ENCODE measurements at regions not wholly inside any gene's neighbourhood (a gene's known extent, or its start where the extent isn't known, plus 50 kb on each side); places are given as distances from the start of the nearest gene placed in this dataset.

DNA sequence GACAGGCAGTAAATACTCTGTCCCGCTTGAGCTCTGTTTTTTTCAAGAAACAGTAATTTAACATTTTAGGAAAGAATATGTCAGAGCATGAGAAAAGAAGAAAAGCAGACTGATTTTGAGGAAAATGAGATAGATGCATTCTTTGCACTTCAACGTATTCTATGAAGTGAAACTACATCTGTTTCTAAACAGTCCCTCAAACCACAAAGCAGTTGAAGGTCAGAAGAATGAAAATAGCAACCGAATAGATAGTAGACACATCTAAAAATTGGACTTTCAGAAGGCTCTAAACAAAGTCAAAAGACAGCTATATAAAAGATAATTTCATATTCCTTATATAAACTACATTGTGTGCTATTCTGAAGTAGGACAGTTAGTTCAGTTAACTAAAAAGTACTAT is 172.6 kb upstream of the LRRC3B start:
- H3K4ac ChIP-seq (replicated peaks; ENCODE audit: insufficient read length, low read depth, low read length) = no peak overlapping the region
- no peaks in the 10 kb centered on the region for H3K27me3 ChIP-seq (replicated peaks in 1 of 4; ENCODE audit: control insufficient read depth in 3 of 4, extremely low read depth in 1 of 4, insufficient read depth in 3 of 4, low read length in 3 of 4)
- H2BK120ac ChIP-seq (replicated peaks; ENCODE audit: low read depth, low read length) = no peak overlapping the region
- no peaks in the 10 kb centered on the region for H3K4me1 ChIP-seq (replicated peaks in 1 of 4; ENCODE audit: control insufficient read depth in 3 of 4, insufficient read depth in 4 of 4, low read length in 3 of 4)
- H4K8ac ChIP-seq (ENCODE audit: extremely low read depth, insufficient read depth, low read length) = no peak overlapping the region
- H3K23ac ChIP-seq (ENCODE audit: insufficient read length) = no peak overlapping the region
- no peak overlapping the region for H3K14ac ChIP-seq (ENCODE audit: insufficient read length)
- ChIA-PET CTCF (ENCODE audit: partially characterized antibody) (no interaction called here), POLR2A (ENCODE audit: partially characterized antibody) (no interaction called here)
- 93% methylated on average over 3 of the region's 3 CpGs; no CpG with 5 or more reads in 1 of the 2 experiments for WGBS, 2 experiments (ENCODE audit: extremely low coverage in 1 of 2, insufficient coverage in 1 of 2, insufficient read length in 1 of 2, insufficient replicate concordance in 2 of 2, low coverage in 1 of 2, low lambda C conversion rate in 2 of 2, missing lambda C conversion rate in 1 of 2)
- H3K9me3 ChIP-seq (ENCODE audit: insufficient read depth in 2 of 2, low read depth in 1 of 2, low read length in 1 of 2) = no peaks in the 10 kb centered on the region
- FAIRE-seq = no peak
- no peak overlapping the region for H3K4me3 ChIP-seq (ENCODE audit: extremely low read depth in 1 of 4, insufficient read depth in 2 of 4, low read depth in 3 of 4, low read length in 4 of 4)
- no peaks in the 10 kb centered on the region for H3K23me2 ChIP-seq (ENCODE audit: low read depth, low read length)
- no peaks in the 10 kb centered on the region for H3K36me3 ChIP-seq (ENCODE audit: control insufficient read depth in 2 of 4, insufficient read depth in 4 of 4, low read length in 3 of 4)
- DNase-seq (ENCODE audit: low read depth in 1 of 2, low spot score in 2 of 2) = no peak
- no peak overlapping the region for H3K56ac ChIP-seq (replicated peaks; ENCODE audit: insufficient read length, low read depth, low read length)
- H3K79me2 ChIP-seq (ENCODE audit: control insufficient read depth in 1 of 2, insufficient read depth in 2 of 2, low read length in 2 of 2) = no peaks in the 10 kb centered on the region
- no peak for TF ChIP-seq TBP (IDR thresholded peaks at IDR 0.05; ENCODE audit: low read depth, low read length)
- TF ChIP-seq SIRT6 (IDR thresholded peaks at IDR 0.05; ENCODE audit: low read length) = no peak
- TF ChIP-seq SAP30 (IDR thresholded peaks at IDR 0.05; ENCODE audit: insufficient read depth, insufficient replicate concordance, low read length) = no peak
- no peak for TF ChIP-seq SRF (IDR thresholded peaks at IDR 0.05; ENCODE audit: low read depth, low read length)
- TF ChIP-seq EZH2 (IDR thresholded peaks at IDR 0.05; ENCODE audit: low read depth, low read length, severe bottlenecking) = no peak
- no peak for TF ChIP-seq SP2 (IDR thresholded peaks at IDR 0.05; ENCODE audit: low read length)
- TF ChIP-seq SIN3A (conservative IDR thresholded peaks at IDR 0.05 in 1 of 2, IDR thresholded peaks at IDR 0.05 in 1 of 2; ENCODE audit: low read depth in 1 of 2, low read length in 2 of 2) = no peak
- TF ChIP-seq, protein P1, sequence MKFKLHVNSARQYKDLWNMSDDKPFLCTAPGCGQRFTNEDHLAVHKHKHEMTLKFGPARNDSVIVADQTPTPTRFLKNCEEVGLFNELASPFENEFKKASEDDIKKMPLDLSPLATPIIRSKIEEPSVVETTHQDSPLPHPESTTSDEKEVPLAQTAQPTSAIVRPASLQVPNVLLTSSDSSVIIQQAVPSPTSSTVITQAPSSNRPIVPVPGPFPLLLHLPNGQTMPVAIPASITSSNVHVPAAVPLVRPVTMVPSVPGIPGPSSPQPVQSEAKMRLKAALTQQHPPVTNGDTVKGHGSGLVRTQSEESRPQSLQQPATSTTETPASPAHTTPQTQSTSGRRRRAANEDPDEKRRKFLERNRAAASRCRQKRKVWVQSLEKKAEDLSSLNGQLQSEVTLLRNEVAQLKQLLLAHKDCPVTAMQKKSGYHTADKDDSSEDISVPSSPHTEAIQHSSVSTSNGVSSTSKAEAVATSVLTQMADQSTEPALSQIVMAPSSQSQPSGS (IDR thresholded peaks at IDR 0.05; ENCODE audit: low read length) = no peak
- no peak for TF ChIP-seq ASH2L (IDR thresholded peaks at IDR 0.05; ENCODE audit: low read length)
- no peak for TF ChIP-seq KDM5A (IDR thresholded peaks at IDR 0.05; ENCODE audit: low read length)
- H3K4me2 ChIP-seq (ENCODE audit: insufficient read depth in 1 of 2, low read depth in 2 of 2, low read length in 2 of 2) = no peak overlapping the region
- H3K27ac ChIP-seq (ENCODE audit: low read depth, low read length) = no peak overlapping the region
- no peak overlapping the region for H2BK12ac ChIP-seq (ENCODE audit: low read depth, low read length)
- H2BK5ac ChIP-seq (ENCODE audit: low read depth, low read length) = no peak overlapping the region
- no peaks in the 10 kb centered on the region for H3K79me1 ChIP-seq (ENCODE audit: low read depth, low read length)
- no peak overlapping the region for H2AK5ac ChIP-seq (ENCODE audit: low read depth, low read length)
- H2BK20ac ChIP-seq (ENCODE audit: low read length) = no peak overlapping the region
- no peaks in the 10 kb centered on the region for H4K20me1 ChIP-seq (replicated peaks in 1 of 2; ENCODE audit: control insufficient read depth in 1 of 2, insufficient read depth in 2 of 2, low read length in 2 of 2)
- no peak overlapping the region for H2AFZ ChIP-seq (ENCODE audit: low read length)
- no peak overlapping the region for H4K5ac ChIP-seq (ENCODE audit: insufficient read length, low read depth, low read length)
- H3K9ac ChIP-seq (replicated peaks in 1 of 4; ENCODE audit: extremely low read depth in 1 of 4, low read depth in 3 of 4, low read length in 3 of 4) = no peak overlapping the region
- H3K18ac ChIP-seq (ENCODE audit: extremely low read depth, low read length) = no peak overlapping the region
- no peak overlapping the region for H2BK15ac ChIP-seq (ENCODE audit: low read length)
- no peak overlapping the region for H4K91ac ChIP-seq (replicated peaks; ENCODE audit: insufficient read length, low read length)
